Glutamatergic neuron (in vitro differentiated cells): ENCODE measurements at regions not wholly inside any gene's neighbourhood (a gene's known extent, or its start where the extent isn't known, plus 50 kb on each side); places are given as distances from the start of the nearest gene placed in this dataset.

ENCODE experiments used
- DNase-seq: peaks from one replicate; pipeline ENCODE4 v3.0.0; 2022
- H3K27ac Mint-ChIP-seq: one replicate; pipeline ENCODE4 v1.8.0; 2020; ENCODE audit warnings: mild to moderate bottlenecking, mixed read lengths, inconsistent platforms; ENCODE audit not compliant: unreplicated experiment
- H3K27me3 Mint-ChIP-seq: one replicate; pipeline ENCODE4 v1.8.0; 2020; ENCODE audit warnings: mild to moderate bottlenecking, moderate library complexity, mixed read lengths, inconsistent platforms; ENCODE audit not compliant: unreplicated experiment
- H3K36me3 Mint-ChIP-seq: one replicate; pipeline ENCODE4 v1.8.0; 2020; ENCODE audit warnings: mild to moderate bottlenecking, mixed read lengths, inconsistent platforms; ENCODE audit not compliant: unreplicated experiment
- H3K4me1 Mint-ChIP-seq: one replicate; pipeline ENCODE4 v1.8.0; 2020; ENCODE audit warnings: mild to moderate bottlenecking, low read depth, mixed read lengths, inconsistent platforms; ENCODE audit not compliant: unreplicated experiment
- H3K4me3 Mint-ChIP-seq: one replicate; pipeline ENCODE4 v1.8.0; 2020; ENCODE audit warnings: mild to moderate bottlenecking, mixed read lengths, inconsistent platforms; ENCODE audit not compliant: unreplicated experiment
- H3K9me3 Mint-ChIP-seq: one replicate; pipeline ENCODE4 v1.8.0; 2020; ENCODE audit warnings: mild to moderate bottlenecking, moderate library complexity, mixed read lengths, inconsistent platforms; ENCODE audit not compliant: unreplicated experiment
- TF ChIP-seq, protein P1 (sequence below): fragments of 200-600 bp; sonication (generic); IDR thresholded peaks from one replicate; pipeline ENCODE4 v1.5.0; 2021; ENCODE audit not compliant: partially characterized antibody, unreplicated experiment

- TF ChIP-seq, protein P1, sequence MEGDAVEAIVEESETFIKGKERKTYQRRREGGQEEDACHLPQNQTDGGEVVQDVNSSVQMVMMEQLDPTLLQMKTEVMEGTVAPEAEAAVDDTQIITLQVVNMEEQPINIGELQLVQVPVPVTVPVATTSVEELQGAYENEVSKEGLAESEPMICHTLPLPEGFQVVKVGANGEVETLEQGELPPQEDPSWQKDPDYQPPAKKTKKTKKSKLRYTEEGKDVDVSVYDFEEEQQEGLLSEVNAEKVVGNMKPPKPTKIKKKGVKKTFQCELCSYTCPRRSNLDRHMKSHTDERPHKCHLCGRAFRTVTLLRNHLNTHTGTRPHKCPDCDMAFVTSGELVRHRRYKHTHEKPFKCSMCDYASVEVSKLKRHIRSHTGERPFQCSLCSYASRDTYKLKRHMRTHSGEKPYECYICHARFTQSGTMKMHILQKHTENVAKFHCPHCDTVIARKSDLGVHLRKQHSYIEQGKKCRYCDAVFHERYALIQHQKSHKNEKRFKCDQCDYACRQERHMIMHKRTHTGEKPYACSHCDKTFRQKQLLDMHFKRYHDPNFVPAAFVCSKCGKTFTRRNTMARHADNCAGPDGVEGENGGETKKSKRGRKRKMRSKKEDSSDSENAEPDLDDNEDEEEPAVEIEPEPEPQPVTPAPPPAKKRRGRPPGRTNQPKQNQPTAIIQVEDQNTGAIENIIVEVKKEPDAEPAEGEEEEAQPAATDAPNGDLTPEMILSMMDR, result no peak
Measured at GRCh38 chr4:74659576-74660411, 134.5 kb downstream of the BTC start.

GRCh38 chr4:74660866-74661265 lies 133.5 kb downstream of the BTC start:
- H3K27ac Mint-ChIP-seq, result no peak overlapping the region
- H3K4me1 Mint-ChIP-seq, result no peaks in the 10 kb centered on the region
- TF ChIP-seq, protein P1, result no peak
- H3K27me3 Mint-ChIP-seq, result no peaks in the 10 kb centered on the region
- H3K36me3 Mint-ChIP-seq, result no peaks in the 10 kb centered on the region
- no peak overlapping the region for H3K4me3 Mint-ChIP-seq
- H3K9me3 Mint-ChIP-seq, result no peaks in the 10 kb centered on the region
- DNase-seq, result no peak

More at GRCh38 chr4:74659576-74660411, 134.5 kb downstream of the BTC start:
- no peaks in the 10 kb centered on the region for H3K4me1 Mint-ChIP-seq
- no peaks in the 10 kb centered on the region for H3K36me3 Mint-ChIP-seq
- no peak overlapping the region for H3K4me3 Mint-ChIP-seq
- no peaks in the 10 kb centered on the region for H3K27me3 Mint-ChIP-seq
- H3K27ac Mint-ChIP-seq, result no peak overlapping the region
- H3K9me3 Mint-ChIP-seq, result peaks cover 1% of the 10 kb centered on the region
- no peak for DNase-seq

- H3K36me3 Mint-ChIP-seq, result no peaks in the 10 kb centered on the region
- no peaks in the 10 kb centered on the region for H3K4me1 Mint-ChIP-seq
- no peak overlapping the region for H3K4me3 Mint-ChIP-seq
- no peaks in the 10 kb centered on the region for H3K9me3 Mint-ChIP-seq
- no peak for DNase-seq
- TF ChIP-seq, protein P1, result no peak
- no peak overlapping the region for H3K27ac Mint-ChIP-seq
- no peaks in the 10 kb centered on the region for H3K27me3 Mint-ChIP-seq
Measured at GRCh38 chr4:74661427-74662201, 132.7 kb downstream of the BTC start.

DNA sequence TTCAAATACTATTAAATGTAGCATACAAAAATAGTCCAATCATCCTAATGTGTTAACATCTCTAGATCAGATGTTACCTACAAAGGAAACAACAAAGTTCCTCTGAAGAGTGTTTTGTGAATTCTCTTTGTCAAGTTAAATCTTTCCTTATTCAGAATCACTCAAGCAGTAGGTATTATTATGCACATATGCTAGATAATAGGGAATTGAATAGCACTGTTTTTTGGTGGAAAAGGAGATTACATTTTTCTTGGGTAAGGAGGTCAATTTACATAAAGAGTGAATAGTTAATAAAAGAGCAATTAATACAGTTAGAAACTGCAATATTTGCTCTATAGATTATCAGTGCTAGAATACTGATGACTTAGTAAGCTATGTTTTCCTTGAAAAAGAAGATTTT lies 130.7 kb downstream of the BTC start:
- TF ChIP-seq, protein P1, result no peak
- H3K27ac Mint-ChIP-seq, result no peak overlapping the region
- H3K9me3 Mint-ChIP-seq, result no peaks in the 10 kb centered on the region
- no peak overlapping the region for H3K4me3 Mint-ChIP-seq
- DNase-seq, result no peak
- H3K36me3 Mint-ChIP-seq, result no peaks in the 10 kb centered on the region
- H3K4me1 Mint-ChIP-seq, result no peaks in the 10 kb centered on the region
- H3K27me3 Mint-ChIP-seq, result no peaks in the 10 kb centered on the region

DNA sequence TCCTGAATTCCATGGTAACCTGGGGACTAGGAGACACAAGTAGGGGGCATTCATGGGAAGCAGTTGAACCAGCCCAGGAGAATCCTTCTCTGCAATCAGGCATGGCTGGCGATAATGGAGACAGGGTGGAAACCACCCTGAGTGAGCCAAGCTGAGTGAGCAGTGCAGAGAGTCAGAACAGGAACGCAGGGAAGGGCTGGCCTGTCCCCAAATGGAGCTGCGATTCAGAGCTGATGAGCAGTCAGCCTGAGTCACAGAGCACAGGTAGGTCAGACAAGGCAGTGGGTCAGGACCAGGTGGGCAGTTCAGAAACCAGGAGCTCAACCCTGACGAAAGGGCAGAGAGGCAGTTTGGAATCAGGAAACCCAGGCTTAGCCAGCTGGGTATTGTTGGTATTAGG lies 129.0 kb downstream of the BTC start:
- Mint-ChIP-seq H3K36me3 (no peaks in the 10 kb centered on the region), H3K4me1 (no peaks in the 10 kb centered on the region), H3K4me3 (no peak overlapping the region), H3K27me3 (no peaks in the 10 kb centered on the region), H3K27ac (no peak overlapping the region), H3K9me3 (no peaks in the 10 kb centered on the region)
- TF ChIP-seq, protein P1, result no peak
- DNase-seq, result no peak
